H9 (cell line): ENCODE measurements at regions not wholly inside any gene's neighbourhood (a gene's known extent, or its start where the extent isn't known, plus 50 kb on each side); places are given as distances from the start of the nearest gene placed in this dataset.
A peak's percentile ranks its signal among the peaks of the same experiment; 100 is the strongest.

ENCODE experiments used
- DNase-seq: peaks from one replicate; pipeline ENCODE4 v3.0.0-alpha.2; 2017
- H2AFZ ChIP-seq: one replicate; pipeline ENCODE4 v1.6.1; 2013; ENCODE audit warnings: mild to moderate bottlenecking, low read length, control low read depth, moderate library complexity
- H2AK5ac ChIP-seq: 2 replicates; pipeline ENCODE4 v1.6.1; 2013; ENCODE audit warnings: low read length, control low read depth, mixed read lengths; ENCODE audit not compliant: insufficient read length
- H2BK120ac ChIP-seq: one replicate; pipeline ENCODE4 v1.6.1; 2013; ENCODE audit warnings: low read depth, mild to moderate bottlenecking, low read length, control low read depth, inconsistent platforms; ENCODE audit not compliant: poor library complexity, severe bottlenecking
- H2BK12ac ChIP-seq: 2 replicates; pipeline ENCODE4 v1.6.1; 2013; ENCODE audit warnings: low read length, control low read depth, mixed read lengths, low read depth; ENCODE audit not compliant: insufficient read length
- H2BK15ac ChIP-seq: 2 replicates; pipeline ENCODE4 v1.6.1; 2013; ENCODE audit warnings: low read depth, low read length, control low read depth
- H2BK20ac ChIP-seq: one replicate; pipeline ENCODE4 v1.6.1; 2013; ENCODE audit warnings: low read depth, mild to moderate bottlenecking, low read length, control low read depth, inconsistent platforms; ENCODE audit not compliant: poor library complexity, severe bottlenecking
- H2BK5ac ChIP-seq: 2 replicates; pipeline ENCODE4 v1.6.1; 2013; ENCODE audit warnings: low read length, control low read depth, mixed read lengths; ENCODE audit not compliant: insufficient read length
- H3K14ac ChIP-seq: 2 replicates; pipeline ENCODE4 v1.6.1; 2013; ENCODE audit warnings: low read length, control low read depth; ENCODE audit not compliant: insufficient read depth
- H3K18ac ChIP-seq: 2 replicates; pipeline ENCODE4 v1.6.1; 2013; ENCODE audit warnings: low read depth, mild to moderate bottlenecking, mixed read lengths, low read length, control low read depth; ENCODE audit not compliant: insufficient read length
- H3K23ac ChIP-seq: 2 replicates; pipeline ENCODE4 v1.6.1; 2013; ENCODE audit warnings: low read length, control low read depth, mixed read lengths, low read depth; ENCODE audit not compliant: insufficient read length
- H3K23me2 ChIP-seq: 2 replicates; pipeline ENCODE4 v1.6.1; 2013; ENCODE audit warnings: low read depth, mild to moderate bottlenecking, mixed read lengths, low read length, control low read depth; ENCODE audit not compliant: insufficient read length, poor library complexity, severe bottlenecking
- H3K27ac ChIP-seq: 2 replicates; pipeline ENCODE4 v1.5.1; 2013; ENCODE audit warnings: low read length, control low read depth, mixed read lengths, low read depth; ENCODE audit not compliant: insufficient read length
- H3K27me3 ChIP-seq: 2 replicates; pipeline ENCODE4 v1.6.1; 2013; ENCODE audit warnings: low read length, control low read depth, inconsistent platforms; ENCODE audit not compliant: insufficient read depth
- H3K4ac ChIP-seq: 2 replicates; pipeline ENCODE4 v1.6.1; 2013; ENCODE audit warnings: low read depth, mild to moderate bottlenecking, control low read depth, inconsistent platforms, low read length, moderate library complexity
- H3K4me1 ChIP-seq: 2 replicates; pipeline ENCODE4 v1.6.1; 2013; ENCODE audit warnings: low read length, control low read depth, inconsistent platforms; ENCODE audit not compliant: insufficient read depth
- H3K4me2 ChIP-seq: 2 replicates; pipeline ENCODE4 v1.6.1; 2013; ENCODE audit warnings: low read length, control low read depth, mixed read lengths; ENCODE audit not compliant: insufficient read length, insufficient read depth
- H3K56ac ChIP-seq: 2 replicates; pipeline ENCODE4 v1.6.1; 2013; ENCODE audit warnings: low read depth, mild to moderate bottlenecking, mixed read lengths, low read length, control low read depth; ENCODE audit not compliant: insufficient read length
- H3K79me1 ChIP-seq: 2 replicates; pipeline ENCODE4 v1.6.1; 2013; ENCODE audit warnings: low read depth, mild to moderate bottlenecking, moderate library complexity, low read length, control low read depth, inconsistent platforms; ENCODE audit not compliant: insufficient read depth, poor library complexity, severe bottlenecking
- H3K79me2 ChIP-seq: 2 replicates; pipeline ENCODE4 v1.6.1; 2013; ENCODE audit warnings: low read length, control low read depth, inconsistent platforms; ENCODE audit not compliant: insufficient read depth
- H3K9ac ChIP-seq: 2 replicates; pipeline ENCODE4 v1.6.1; 2013; ENCODE audit warnings: low read length, control low read depth, mixed read lengths; ENCODE audit not compliant: insufficient read length; ENCODE audit errors: extremely low read depth
- H3K9me3 ChIP-seq: one replicate; pipeline ENCODE4 v1.6.1; 2013; ENCODE audit warnings: low read depth, low read length, inconsistent platforms; ENCODE audit not compliant: control insufficient read depth
- H3T11ph ChIP-seq: one replicate; pipeline ENCODE4 v1.6.1; 2013; ENCODE audit warnings: mild to moderate bottlenecking, low read length, control low read depth, inconsistent platforms
- H4K20me1 ChIP-seq: one replicate; pipeline ENCODE4 v1.6.1; 2013; ENCODE audit not compliant: control insufficient read depth, insufficient read length, insufficient read depth
- H4K5ac ChIP-seq: 2 replicates; pipeline ENCODE4 v1.6.1; 2013; ENCODE audit warnings: low read depth, mild to moderate bottlenecking, mixed read lengths, low read length, control low read depth; ENCODE audit not compliant: insufficient read length
- H4K8ac ChIP-seq: replicated peaks from 2 replicates; pipeline ENCODE4 v1.6.1; 2013; ENCODE audit warnings: low read length, control low read depth, mixed read lengths, low read depth; ENCODE audit not compliant: insufficient read length
- H4K91ac ChIP-seq: 2 replicates; pipeline ENCODE4 v1.6.1; 2013; ENCODE audit warnings: low read depth, mild to moderate bottlenecking, moderate library complexity, mixed read lengths, low read length, control low read depth; ENCODE audit not compliant: insufficient read length
- H3K27ac Mint-ChIP-seq, 3 experiments: 2 replicates in 2 of 3; 3 replicates in 1 of 3; pipeline ENCODE4 v1.8.0; 2020 to 2021; ENCODE audit warnings: mixed read lengths in 3 of 3, mild to moderate bottlenecking in 1 of 3, moderate library complexity in 1 of 3
- H3K27me3 Mint-ChIP-seq: 2 replicates; pipeline ENCODE4 v1.8.0; 2021; ENCODE audit warnings: low read depth, mild to moderate bottlenecking, moderate library complexity, mixed read lengths
- H3K36me3 Mint-ChIP-seq, 3 experiments: 2 replicates in 2 of 3; 3 replicates in 1 of 3; pipeline ENCODE4 v1.8.0; 2020 to 2021; ENCODE audit warnings: low read depth in 3 of 3, mixed read lengths in 3 of 3; ENCODE audit not compliant: insufficient read depth in 1 of 3
- H3K4me1 Mint-ChIP-seq, 2 experiments: 2 replicates each; pipeline ENCODE4 v1.8.0; 2020; ENCODE audit warnings: mixed read lengths in 2 of 2
- H3K4me3 Mint-ChIP-seq, 2 experiments: 2 replicates in 1 of 2; 3 replicates in 1 of 2; pipeline ENCODE4 v1.8.0; 2020 to 2021; ENCODE audit warnings: mild to moderate bottlenecking in 2 of 2, mixed read lengths in 2 of 2, moderate library complexity in 1 of 2
- H3K9me3 Mint-ChIP-seq, 2 experiments: 2 replicates in 1 of 2; 3 replicates in 1 of 2; pipeline ENCODE4 v1.8.0; 2020; ENCODE audit warnings: mild to moderate bottlenecking in 2 of 2, mixed read lengths in 2 of 2, moderate library complexity in 1 of 2
- WGBS: extraction: QIAGEN DNeasy Blood & Tissue Kit; methylation state at CpG from one replicate; pipeline ENCODE4 v1.1.7; 2013; ENCODE audit warnings: missing lambda C conversion rate, low lambda C conversion rate, mixed read lengths; ENCODE audit not compliant: insufficient read length; ENCODE audit errors: extremely low coverage; 5-methylcytosine and 5-hydroxymethylcytosine counted together
- TF ChIP-seq, protein P1 (sequence below): fragments of 200-600 bp; sonication (generic); conservative IDR thresholded peaks from 3 replicates; pipeline ENCODE4 v1.8.0; 2021; ENCODE audit warnings: antibody characterized with exemption, mild to moderate bottlenecking

DNA sequence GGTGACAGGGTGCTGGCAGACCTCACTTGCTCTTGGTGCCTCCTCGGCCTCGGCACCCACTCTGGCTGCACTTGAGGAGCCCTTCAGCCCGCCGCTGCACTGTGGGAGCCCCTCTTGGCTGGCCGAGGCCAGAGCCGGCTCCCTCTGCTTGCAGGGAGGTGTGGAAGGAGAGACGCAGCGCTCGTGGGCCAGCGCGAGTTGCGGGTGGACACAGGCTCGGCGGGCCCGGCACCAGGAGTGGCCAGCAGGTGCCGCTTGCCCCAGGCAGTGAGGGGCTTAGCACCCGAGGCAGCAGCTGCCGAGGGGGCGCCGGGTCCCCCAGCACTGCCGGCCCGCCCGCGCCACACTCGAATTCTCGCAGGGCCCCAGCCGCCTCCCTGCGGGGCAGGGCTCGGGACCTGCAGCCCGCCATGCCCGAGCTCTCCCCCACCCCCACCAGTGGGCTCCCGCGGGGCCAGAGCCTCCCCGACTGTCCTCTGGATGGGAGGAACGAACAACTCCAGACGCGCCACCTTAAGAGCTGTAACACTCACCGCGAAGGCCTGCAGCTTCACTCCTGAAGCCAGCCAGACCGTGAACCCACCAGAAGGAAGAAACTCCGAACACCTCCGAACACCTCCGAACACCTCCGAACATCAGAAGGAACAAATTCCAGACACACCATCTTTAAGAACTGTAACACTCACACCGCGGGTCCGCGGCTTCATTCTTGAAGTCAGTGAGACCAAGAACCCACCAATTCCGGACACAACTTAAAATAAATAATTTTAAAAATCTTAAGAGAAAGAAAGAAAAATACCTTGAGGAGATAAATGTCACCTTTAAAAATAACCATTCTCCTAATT lies 311.1 kb upstream of the SLC7A11 start:
- Histone ChIP-seq H2BK12ac (no peak overlapping the region), H4K20me1 (no peaks in the 10 kb centered on the region), H3K4me1 (peaks cover 2% of the 10 kb centered on the region; the same call in 1 of the 2 replicates), H3K14ac (no peak overlapping the region), H4K91ac (no peak overlapping the region), H4K5ac (no peak overlapping the region), H3K23me2 (no peaks in the 10 kb centered on the region), H2AFZ (no peak overlapping the region), H3K23ac (no peak overlapping the region), H2BK5ac (no peak overlapping the region), H2BK120ac (no peak overlapping the region), H3K4ac (no peak overlapping the region), H3K56ac (no peak overlapping the region), H3K27me3 (no peaks in the 10 kb centered on the region), H3K27ac (no peak overlapping the region), H3K79me2 (peaks cover 1% of the 10 kb centered on the region; the same call in 1 of the 2 replicates), H2AK5ac (no peak overlapping the region), H2BK15ac (no peak overlapping the region), H3K4me2 (no peak overlapping the region), H2BK20ac (no peak overlapping the region), H3K79me1 (no peaks in the 10 kb centered on the region), H3K9me3 (no peaks in the 10 kb centered on the region), H3K9ac (no peak overlapping the region), H4K8ac (no peak overlapping the region), H3K18ac (no peak overlapping the region), H3T11ph (no peak overlapping the region)
- Mint-ChIP-seq H3K4me1 (peaks cover 14 to 16% of the 10 kb centered on the region in 2 experiments), H3K9me3 (peaks cover 4 to 9% of the 10 kb centered on the region in 2 experiments), H3K36me3 (peaks cover 4 to 8% (median 5%) of the 10 kb centered on the region in 3 experiments; a peak in 6 of 7 replicates), H3K27me3 (no peaks in the 10 kb centered on the region), H3K4me3 (no peak overlapping the region), H3K27ac (peak overlapping the region in 1 of 3 experiments; percentile 56; a peak in 1 of 7 replicates)
- TF ChIP-seq, protein P1, sequence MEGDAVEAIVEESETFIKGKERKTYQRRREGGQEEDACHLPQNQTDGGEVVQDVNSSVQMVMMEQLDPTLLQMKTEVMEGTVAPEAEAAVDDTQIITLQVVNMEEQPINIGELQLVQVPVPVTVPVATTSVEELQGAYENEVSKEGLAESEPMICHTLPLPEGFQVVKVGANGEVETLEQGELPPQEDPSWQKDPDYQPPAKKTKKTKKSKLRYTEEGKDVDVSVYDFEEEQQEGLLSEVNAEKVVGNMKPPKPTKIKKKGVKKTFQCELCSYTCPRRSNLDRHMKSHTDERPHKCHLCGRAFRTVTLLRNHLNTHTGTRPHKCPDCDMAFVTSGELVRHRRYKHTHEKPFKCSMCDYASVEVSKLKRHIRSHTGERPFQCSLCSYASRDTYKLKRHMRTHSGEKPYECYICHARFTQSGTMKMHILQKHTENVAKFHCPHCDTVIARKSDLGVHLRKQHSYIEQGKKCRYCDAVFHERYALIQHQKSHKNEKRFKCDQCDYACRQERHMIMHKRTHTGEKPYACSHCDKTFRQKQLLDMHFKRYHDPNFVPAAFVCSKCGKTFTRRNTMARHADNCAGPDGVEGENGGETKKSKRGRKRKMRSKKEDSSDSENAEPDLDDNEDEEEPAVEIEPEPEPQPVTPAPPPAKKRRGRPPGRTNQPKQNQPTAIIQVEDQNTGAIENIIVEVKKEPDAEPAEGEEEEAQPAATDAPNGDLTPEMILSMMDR, result no peak
- no peak for DNase-seq
- WGBS, result no CpG with 5 or more reads among the region's 49 CpGs
